SU-DHL-6 (cell line): ENCODE measurements at regions not wholly inside any gene's neighbourhood (a gene's known extent, or its start where the extent isn't known, plus 50 kb on each side); places are given as distances from the start of the nearest gene placed in this dataset.

Source experiments
- H2AFZ ChIP-seq: fragments of 200-600 bp; sonication (generic); 2 replicates; pipeline ENCODE4 v1.6.1; 2014; ENCODE audit warnings: low read depth, mild to moderate bottlenecking, moderate library complexity, mixed read lengths, antibody characterized with exemption, low read length; ENCODE audit not compliant: severe bottlenecking
- H3F3A ChIP-seq: fragments of 200-600 bp; shearing (Covaris generic); 2 replicates; pipeline ENCODE4 v1.6.0; 2016; ENCODE audit warnings: antibody characterized with exemption, mild to moderate bottlenecking; ENCODE audit not compliant: insufficient read depth
- H3K27ac ChIP-seq: fragments of 200-600 bp; sonication (generic); 2 replicates; pipeline ENCODE4 v1.5.1; 2016; ENCODE audit warnings: low read depth, mild to moderate bottlenecking, low read length, moderate library complexity, mixed read lengths
- H3K27me3 ChIP-seq: fragments of 200-600 bp; sonication (generic), shearing (Covaris generic); 2 replicates; pipeline ENCODE4 v1.6.0; 2014; ENCODE audit warnings: mild to moderate bottlenecking, low read length
- H3K36me3 ChIP-seq: fragments of 200-600 bp; sonication (generic); 2 replicates; pipeline ENCODE4 v1.6.1; 2014; ENCODE audit warnings: mild to moderate bottlenecking, low read length, mixed read lengths
- H3K4me2 ChIP-seq: fragments of 300-600, 200-600 bp; shearing (Covaris generic), sonication (generic); 2 replicates; pipeline ENCODE4 v1.6.0; 2014; ENCODE audit warnings: low read length, low read depth, mild to moderate bottlenecking; ENCODE audit not compliant: poor library complexity, severe bottlenecking
- H3K4me3 ChIP-seq: fragments of 200-600 bp; sonication (generic); 2 replicates; pipeline ENCODE4 v1.5.1; 2014; ENCODE audit warnings: antibody characterized with exemption, low read length, mild to moderate bottlenecking, mixed read lengths; ENCODE audit not compliant: insufficient read depth, poor library complexity, severe bottlenecking
- H3K79me2 ChIP-seq: fragments of 200-600 bp; sonication (generic); 2 replicates; pipeline ENCODE4 v1.6.1; 2014; ENCODE audit warnings: mild to moderate bottlenecking, low read length, moderate library complexity; ENCODE audit not compliant: insufficient read depth
- H3K9ac ChIP-seq: fragments of 200-600 bp; sonication (generic); 2 replicates; pipeline ENCODE4 v1.7.0; 2014; ENCODE audit warnings: mild to moderate bottlenecking, low read length
- H3K9me2 ChIP-seq: fragments of 200-600 bp; sonication (generic); replicated peaks from 2 replicates; pipeline ENCODE4 v1.6.1; 2014; ENCODE audit warnings: low read length; ENCODE audit not compliant: insufficient read depth
- H3K9me3 ChIP-seq: fragments of 200-600 bp; sonication (generic); 2 replicates; pipeline ENCODE4 v1.6.1; 2014; ENCODE audit warnings: low read length, mixed read lengths; ENCODE audit not compliant: insufficient read depth
- H4K20me1 ChIP-seq: fragments of 200-600 bp; sonication (generic); 2 replicates; pipeline ENCODE4 v1.6.1; 2014; ENCODE audit warnings: low read depth, mild to moderate bottlenecking, antibody characterized with exemption, low read length, moderate library complexity, mixed read lengths
- EZH2phosphoT487 ChIP-seq: fragments of 200-600 bp; sonication (generic), shearing (Covaris generic); conservative IDR thresholded peaks from 2 replicates; pipeline ENCODE4 v1.6.1; 2018; ENCODE audit warnings: mild to moderate bottlenecking, antibody characterized with exemption, low read length, moderate library complexity, mixed read lengths
- TF ChIP-seq, protein P1 (sequence below): fragments of 200-600 bp; sonication (generic); IDR thresholded peaks from one replicate; pipeline ENCODE4 v1.5.1; 2017; ENCODE audit warnings: antibody characterized with exemption, mild to moderate bottlenecking, low read length, moderate library complexity; ENCODE audit not compliant: insufficient read depth, poor library complexity, severe bottlenecking

DNA sequence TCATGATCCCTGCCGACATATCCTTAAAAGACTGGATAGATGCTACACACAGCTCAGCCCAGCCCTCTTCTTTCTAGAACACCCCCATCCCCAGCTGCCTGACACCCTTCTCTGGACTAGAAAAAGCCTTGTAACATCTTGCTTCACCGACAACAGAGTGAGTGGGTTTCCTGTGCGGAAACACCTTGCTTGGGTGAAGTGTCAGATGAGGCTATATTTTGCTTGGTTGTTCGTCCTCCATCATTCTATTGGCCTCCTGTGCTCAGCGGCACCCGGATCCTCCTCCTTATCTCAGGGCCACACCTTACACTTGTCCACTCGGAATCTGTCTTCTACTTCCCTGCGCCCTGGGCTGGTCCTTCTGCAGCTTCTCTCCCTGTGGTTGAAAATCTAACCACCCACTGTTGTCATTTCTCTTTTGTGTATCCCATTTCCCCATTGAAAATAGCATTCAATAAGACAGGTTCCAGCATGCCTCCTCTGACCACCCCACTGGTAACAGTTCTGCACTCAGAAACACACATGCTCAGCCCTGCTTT, 101.3 kb upstream of the MLN start:
- H3K9me2 ChIP-seq: no peaks in the 10 kb centered on the region
- no peaks in the 10 kb centered on the region for H3K9me3 ChIP-seq
- no peak overlapping the region for H3K4me3 ChIP-seq
- no peaks in the 10 kb centered on the region for H3F3A ChIP-seq
- TF ChIP-seq, protein P1, sequence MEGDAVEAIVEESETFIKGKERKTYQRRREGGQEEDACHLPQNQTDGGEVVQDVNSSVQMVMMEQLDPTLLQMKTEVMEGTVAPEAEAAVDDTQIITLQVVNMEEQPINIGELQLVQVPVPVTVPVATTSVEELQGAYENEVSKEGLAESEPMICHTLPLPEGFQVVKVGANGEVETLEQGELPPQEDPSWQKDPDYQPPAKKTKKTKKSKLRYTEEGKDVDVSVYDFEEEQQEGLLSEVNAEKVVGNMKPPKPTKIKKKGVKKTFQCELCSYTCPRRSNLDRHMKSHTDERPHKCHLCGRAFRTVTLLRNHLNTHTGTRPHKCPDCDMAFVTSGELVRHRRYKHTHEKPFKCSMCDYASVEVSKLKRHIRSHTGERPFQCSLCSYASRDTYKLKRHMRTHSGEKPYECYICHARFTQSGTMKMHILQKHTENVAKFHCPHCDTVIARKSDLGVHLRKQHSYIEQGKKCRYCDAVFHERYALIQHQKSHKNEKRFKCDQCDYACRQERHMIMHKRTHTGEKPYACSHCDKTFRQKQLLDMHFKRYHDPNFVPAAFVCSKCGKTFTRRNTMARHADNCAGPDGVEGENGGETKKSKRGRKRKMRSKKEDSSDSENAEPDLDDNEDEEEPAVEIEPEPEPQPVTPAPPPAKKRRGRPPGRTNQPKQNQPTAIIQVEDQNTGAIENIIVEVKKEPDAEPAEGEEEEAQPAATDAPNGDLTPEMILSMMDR: no peak
- no peak for TF ChIP-seq EZH2phosphoT487
- no peaks in the 10 kb centered on the region for H3K79me2 ChIP-seq
- no peak overlapping the region for H3K4me2 ChIP-seq
- no peaks in the 10 kb centered on the region for H4K20me1 ChIP-seq
- H3K9ac ChIP-seq: no peak overlapping the region
- no peaks in the 10 kb centered on the region for H3K36me3 ChIP-seq
- no peak overlapping the region for H2AFZ ChIP-seq
- H3K27me3 ChIP-seq: no peaks in the 10 kb centered on the region; the same call in 1 of the 2 replicates
- H3K27ac ChIP-seq: no peak overlapping the region

DNA sequence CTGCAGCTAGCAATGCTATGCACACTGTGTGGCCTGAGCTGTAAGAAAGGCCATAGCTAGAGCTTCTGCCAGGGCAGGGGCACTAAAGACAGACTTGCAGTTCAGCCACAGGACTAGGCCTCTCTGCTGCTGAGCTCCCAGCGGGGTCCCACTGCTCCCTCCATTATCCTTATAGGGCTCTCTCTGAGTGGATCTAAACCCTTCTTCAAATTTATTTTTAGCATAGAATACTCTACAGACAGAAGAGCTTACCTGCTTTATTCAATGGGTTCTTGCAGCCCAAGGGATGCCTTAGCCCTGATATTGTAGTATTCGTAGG, 100.9 kb upstream of the MLN start:
- TF ChIP-seq EZH2phosphoT487: no peak
- TF ChIP-seq, protein P1: no peak
- Histone ChIP-seq H3K9me2 (no peaks in the 10 kb centered on the region), H3K27ac (no peak overlapping the region), H3K9me3 (no peaks in the 10 kb centered on the region), H3K36me3 (no peaks in the 10 kb centered on the region), H3K4me3 (no peak overlapping the region), H3K4me2 (no peak overlapping the region), H3K27me3 (no peaks in the 10 kb centered on the region; the same call in 1 of the 2 replicates), H3K79me2 (no peaks in the 10 kb centered on the region), H3K9ac (no peak overlapping the region), H2AFZ (no peak overlapping the region), H4K20me1 (no peaks in the 10 kb centered on the region), H3F3A (no peaks in the 10 kb centered on the region)

DNA sequence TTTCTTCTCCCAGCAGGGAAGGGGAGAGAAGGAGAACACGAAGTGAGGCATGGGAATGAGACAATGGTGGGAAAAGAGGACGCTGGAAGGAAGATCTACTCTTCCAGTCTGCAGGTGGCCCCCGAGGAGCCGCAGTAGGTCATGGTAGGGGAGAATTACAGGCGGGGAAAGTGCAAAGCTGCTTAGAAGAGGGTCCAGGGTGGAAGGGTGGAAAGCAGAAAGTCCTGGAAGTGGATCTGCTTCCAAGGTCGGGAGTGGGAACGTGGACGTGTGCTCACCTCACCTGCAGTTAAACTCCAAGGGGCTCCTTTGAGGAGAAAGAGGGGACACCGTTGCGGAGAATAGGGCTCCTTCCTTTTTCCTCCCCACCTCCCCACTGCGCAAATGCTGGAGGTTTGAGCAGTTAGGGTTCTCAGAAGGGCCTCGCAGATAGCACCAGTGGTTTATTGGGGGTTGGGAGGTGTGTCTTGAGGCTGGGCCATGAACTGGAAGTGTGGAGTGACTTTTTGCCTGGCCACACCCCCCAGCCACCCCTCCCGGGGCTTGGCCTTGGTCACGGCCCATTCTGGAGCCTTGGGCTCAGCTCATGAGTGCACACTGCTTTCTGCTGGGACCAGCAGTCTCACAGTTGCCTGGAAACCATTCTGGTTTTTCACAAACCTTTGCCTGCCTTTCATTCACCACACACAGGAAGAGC, 100.4 kb upstream of the MLN start:
- Histone ChIP-seq H3K27ac (no peak overlapping the region), H4K20me1 (no peaks in the 10 kb centered on the region), H3F3A (no peaks in the 10 kb centered on the region), H3K4me3 (no peak overlapping the region), H3K27me3 (no peaks in the 10 kb centered on the region; the same call in 1 of the 2 replicates), H3K4me2 (no peak overlapping the region), H3K36me3 (no peaks in the 10 kb centered on the region), H3K79me2 (no peaks in the 10 kb centered on the region), H3K9me3 (no peaks in the 10 kb centered on the region), H3K9ac (no peak overlapping the region), H3K9me2 (no peaks in the 10 kb centered on the region), H2AFZ (no peak overlapping the region)
- TF ChIP-seq, protein P1: no peak
- TF ChIP-seq EZH2phosphoT487: no peak
